Activated CD8-positive, alpha-beta memory T cell treated with anti-CD3 and anti-CD28 coated beads for 36 hours (primary cell): ENCODE measurements at regions not wholly inside any gene's neighbourhood (a gene's known extent, or its start where the extent isn't known, plus 50 kb on each side); places are given as distances from the start of the nearest gene placed in this dataset.

Experiments used
- CTCF ChIA-PET: fragments of 350-600 bp; sonication (Branson Sonifier 250); formaldehyde crosslinking; loops from one replicate; lab custom pipeline; 2021; ENCODE audit warnings: antibody characterized with exemption; lab: Charles Lee
- POLR2A ChIA-PET: fragments of 350-600 bp; sonication (Branson Sonifier 250); formaldehyde crosslinking; loops from one replicate; lab custom pipeline; 2021; ENCODE audit warnings: antibody characterized with exemption; lab: Charles Lee

DNA sequence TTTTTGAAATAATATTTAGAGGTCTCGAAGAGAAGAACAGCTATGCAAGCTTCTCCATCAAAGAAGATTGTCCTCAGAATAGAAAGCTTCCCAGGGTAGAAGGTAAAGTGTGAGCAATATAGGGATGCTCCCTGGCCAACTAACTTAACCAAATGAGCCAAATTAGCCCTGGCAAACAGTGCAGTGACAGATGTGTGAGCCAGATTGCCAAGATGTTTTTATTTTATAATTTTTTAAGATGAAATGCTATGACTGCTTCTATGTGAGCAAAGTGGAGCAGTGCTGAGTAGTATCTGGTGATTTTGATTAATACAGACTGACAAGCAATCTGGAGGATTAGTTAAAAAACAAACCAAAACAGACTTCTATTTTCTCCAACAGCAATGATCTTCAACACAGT lies 202.1 kb downstream of the NOVA1 start:
- ChIA-PET POLR2A (no interaction called here), CTCF (no interaction called here)

- ChIA-PET CTCF (no interaction called here), POLR2A (no interaction called here)
Observed at GRCh38 chr14:26394150-26394810, 203.6 kb downstream of the NOVA1 start.

GRCh38 chr14:26392498-26392897 lies 205.3 kb downstream of the NOVA1 start:
- ChIA-PET POLR2A (no interaction called here), CTCF (no interaction called here)

- CTCF ChIA-PET, result interaction anchor here (0.6 kb wide), 1 partner anchor 27 kb away, joined by 3 read pairs; no protein-coding TSS in a partner anchor
- POLR2A ChIA-PET, result no interaction called here
Observed at GRCh38 chr14:26389646-26390508, 208.0 kb downstream of the NOVA1 start.

DNA sequence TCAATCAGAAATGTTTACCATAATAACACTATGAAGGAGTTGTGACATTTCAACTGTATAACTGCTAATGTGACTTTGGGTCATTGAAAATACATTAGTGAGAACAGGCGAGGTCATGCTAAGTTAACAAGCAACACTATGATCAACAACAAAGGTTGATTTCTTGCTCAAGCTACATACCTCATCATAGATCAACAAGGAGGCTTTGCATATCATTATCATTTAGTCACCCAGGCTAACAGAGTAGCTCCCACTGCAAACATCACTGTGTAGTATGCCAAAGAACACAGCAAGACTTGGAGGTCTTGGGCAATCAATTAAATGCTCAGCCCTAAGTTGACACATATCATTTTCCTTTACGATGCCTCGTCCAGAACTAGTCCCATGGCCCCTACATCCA lies 212.5 kb downstream of the NOVA1 start:
- POLR2A ChIA-PET, result no interaction called here
- CTCF ChIA-PET, result no interaction called here

GRCh38 chr14:26382901-26383685 lies 214.7 kb downstream of the NOVA1 start:
- CTCF ChIA-PET, result no interaction called here
- POLR2A ChIA-PET, result no interaction called here

GRCh38 chr14:26381405-26381804 lies 216.4 kb downstream of the NOVA1 start:
- ChIA-PET POLR2A (no interaction called here), CTCF (interaction anchor here (0.5 kb wide), 1 partner anchor 12 kb away, joined by 5 read pairs; no protein-coding TSS in a partner anchor)

- ChIA-PET CTCF (no interaction called here), POLR2A (no interaction called here)
Observed at GRCh38 chr14:26380637-26381036, 217.2 kb downstream of the NOVA1 start.

DNA sequence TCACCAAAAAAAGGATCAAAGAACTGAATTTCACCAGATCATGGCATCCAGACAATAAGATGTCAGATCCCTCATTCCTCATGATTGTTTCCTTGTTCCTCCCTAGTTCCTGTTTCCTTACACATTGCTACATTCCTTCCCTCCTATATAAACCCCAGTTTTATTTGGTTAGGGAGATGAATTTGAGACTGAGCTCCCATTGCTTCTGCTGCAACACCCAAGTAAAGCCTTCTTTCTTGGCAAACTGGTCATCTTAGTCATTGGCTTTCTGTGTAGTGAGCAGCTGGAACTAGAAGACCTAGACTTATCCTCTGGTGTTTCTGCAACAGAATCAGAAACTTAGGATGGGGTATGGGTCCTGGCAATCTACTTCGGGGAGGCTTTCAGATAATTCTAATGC lies 217.9 kb downstream of the NOVA1 start:
- ChIA-PET CTCF (no interaction called here), POLR2A (no interaction called here)

GRCh38 chr14:26377150-26377549 lies 220.7 kb downstream of the NOVA1 start:
- POLR2A ChIA-PET, result no interaction called here
- CTCF ChIA-PET, result no interaction called here

GRCh38 chr14:26370115-26370514 lies 227.7 kb downstream of the NOVA1 start:
- ChIA-PET POLR2A (no interaction called here), CTCF (no interaction called here)

DNA sequence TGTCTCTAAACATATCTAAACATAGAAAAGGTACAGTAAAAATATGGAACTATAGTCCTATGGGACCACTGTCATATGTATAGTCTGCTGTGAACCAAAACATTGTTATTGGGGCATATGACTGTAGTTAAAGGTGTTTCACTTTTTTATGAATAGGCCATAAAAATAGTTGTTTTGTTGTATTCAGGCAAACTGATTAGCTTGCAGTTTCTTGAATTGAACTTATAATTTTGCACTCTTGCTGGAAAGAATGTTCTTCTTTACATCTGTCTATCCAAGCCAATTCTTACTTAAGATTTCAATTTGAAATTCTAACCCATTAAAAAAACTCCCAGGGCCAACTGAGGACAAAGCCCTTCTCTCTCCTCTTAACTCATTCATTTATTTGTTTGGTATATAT lies 234.1 kb downstream of the NOVA1 start:
- ChIA-PET POLR2A (no interaction called here), CTCF (no interaction called here)

GRCh38 chr14:26344596-26344995 lies 253.2 kb downstream of the NOVA1 start:
- POLR2A ChIA-PET, result no interaction called here
- CTCF ChIA-PET, result no interaction called here

- CTCF ChIA-PET, result interaction anchor here (1.1 kb wide), 1 partner anchor 9 kb away, joined by 3 read pairs; no protein-coding TSS in a partner anchor
Observed at GRCh38 chr14:26339381-26339780, 258.5 kb downstream of the NOVA1 start.

DNA sequence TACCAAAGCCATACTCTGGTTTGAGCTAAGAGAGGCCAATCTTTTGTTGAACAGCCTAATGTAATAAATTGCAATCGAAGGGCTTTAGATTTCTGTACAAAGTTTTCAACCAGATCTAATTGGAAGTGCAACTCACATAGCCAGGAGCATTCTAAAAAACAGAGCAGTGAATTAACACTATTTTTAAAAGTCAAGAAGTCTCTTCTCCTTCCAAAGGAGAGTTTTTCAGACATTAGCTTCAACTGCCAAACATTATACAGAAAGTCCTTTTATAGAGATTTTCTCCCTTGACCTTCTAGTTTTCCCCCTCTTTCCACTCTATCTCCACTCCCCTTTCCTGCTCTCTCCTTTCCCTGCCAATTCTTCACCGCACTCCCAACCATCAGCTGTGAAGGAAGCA lies 259.6 kb downstream of the NOVA1 start:
- POLR2A ChIA-PET, result no interaction called here
- CTCF ChIA-PET, result no interaction called here

More at GRCh38 chr14:26339381-26339780, 258.5 kb downstream of the NOVA1 start:
- POLR2A ChIA-PET, result no interaction called here

DNA sequence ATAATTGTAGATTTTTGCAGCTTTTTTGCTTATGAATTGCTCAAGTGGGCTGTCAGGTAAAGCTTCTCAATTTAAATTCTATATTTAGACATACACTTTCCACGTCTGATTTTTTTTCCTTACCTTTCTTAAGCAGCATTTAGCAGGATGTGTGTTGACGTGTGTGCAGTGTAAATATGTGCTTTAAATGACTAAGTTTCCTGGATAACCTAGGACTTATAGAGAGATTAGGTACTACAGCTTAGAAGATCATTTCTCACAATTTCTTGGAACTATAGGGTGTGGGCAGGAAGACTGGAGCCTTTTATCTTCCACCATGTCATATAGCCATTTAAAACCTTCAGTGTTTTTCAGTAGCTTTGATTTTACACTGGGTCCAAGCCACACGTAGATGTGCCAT lies 263.5 kb downstream of the NOVA1 start:
- POLR2A ChIA-PET, result no interaction called here
- CTCF ChIA-PET, result no interaction called here

GRCh38 chr14:26332966-26333365 lies 264.9 kb downstream of the NOVA1 start:
- CTCF ChIA-PET, result no interaction called here
- POLR2A ChIA-PET, result no interaction called here

GRCh38 chr14:26330982-26331381 lies 266.9 kb downstream of the NOVA1 start:
- CTCF ChIA-PET, result interaction anchor here (0.6 kb wide), 1 partner anchor 9 kb away, joined by 3 read pairs; no protein-coding TSS in a partner anchor
- POLR2A ChIA-PET, result no interaction called here

- ChIA-PET POLR2A (no interaction called here), CTCF (no interaction called here)
Observed at GRCh38 chr14:26328791-26329190, 269.0 kb downstream of the NOVA1 start.

GRCh38 chr14:26323869-26324268 lies 274.0 kb downstream of the NOVA1 start:
- CTCF ChIA-PET, result no interaction called here
- POLR2A ChIA-PET, result no interaction called here
